ENCODE measurements at regions not wholly inside any gene's neighbourhood (a gene's known extent, or its start where the extent isn't known, plus 50 kb on each side); places are given as distances from the start of the nearest gene placed in this dataset.
A peak's percentile ranks its signal among the peaks of the same experiment; 100 is the strongest.

GRCh38 chr21:31476263-31477022, 132.4 kb upstream of the TIAM1 start:
- Histone ChIP-seq H3K36me3 (ENCODE audit: control insufficient read depth in 1 of 2, insufficient read depth in 2 of 2, low read depth in 1 of 2, low read length in 2 of 2) (no peaks in the 10 kb centered on the region), H4K91ac (ENCODE audit: low read length) (no peak overlapping the region), H3K9ac (ENCODE audit: low read length) (peak overlapping the region; percentile 2), H3K4me1 (ENCODE audit: control insufficient read depth, insufficient read depth, low read depth, low read length) (no peaks in the 10 kb centered on the region), H2AFZ (ENCODE audit: low read depth, low read length) (no peak overlapping the region), H3K14ac (ENCODE audit: low read length in 2 of 2) (no peak overlapping the region), H3K23ac (ENCODE audit: low read length in 2 of 2) (no peak overlapping the region), H3K4me2 (ENCODE audit: low read length, poor library complexity, severe bottlenecking) (no peak overlapping the region), H3K79me1 (replicated peaks; ENCODE audit: low read length, poor library complexity, severe bottlenecking) (peaks cover 3% of the 10 kb centered on the region), H3K27ac (ENCODE audit: low read length, poor library complexity, severe bottlenecking) (no peak overlapping the region), H3K4me3 (ENCODE audit: insufficient read depth in 1 of 2, low read depth in 1 of 2, low read length in 2 of 2) (no peak overlapping the region), H2BK5ac (ENCODE audit: low read depth, low read length, poor library complexity, severe bottlenecking) (no peak overlapping the region), H2BK15ac (ENCODE audit: low read depth, poor library complexity, severe bottlenecking) (no peak overlapping the region), H3K27me3 (ENCODE audit: control insufficient read depth in 1 of 2, insufficient read depth in 1 of 2, low read length in 2 of 2) (peaks cover 0 to 8% of the 10 kb centered on the region in 2 experiments), H2AK5ac (ENCODE audit: low read length, severe bottlenecking) (no peak overlapping the region), H4K8ac (ENCODE audit: low read length) (no peak overlapping the region), H3K4ac (ENCODE audit: low read depth in 1 of 2, low read length in 2 of 2) (no peak overlapping the region), H2BK120ac (ENCODE audit: low read depth, low read length) (no peak overlapping the region), H2BK12ac (ENCODE audit: low read length in 2 of 2) (no peak overlapping the region), H3K18ac (ENCODE audit: low read depth in 1 of 2, low read length in 2 of 2) (no peak overlapping the region), H3K9me3 (ENCODE audit: control insufficient read depth, low read length) (no peaks in the 10 kb centered on the region)
- DNase-seq = peak; percentile 1
- 84% methylated on average over 8 of the region's 11 CpGs for WGBS

GRCh38 chr21:31475223-31475622, 131.2 kb upstream of the TIAM1 start:
- no peak overlapping the region for H2BK5ac ChIP-seq (ENCODE audit: low read depth, low read length, poor library complexity, severe bottlenecking)
- peaks cover 0 to 16% of the 10 kb centered on the region in 2 experiments for H3K27me3 ChIP-seq (ENCODE audit: control insufficient read depth in 1 of 2, insufficient read depth in 1 of 2, low read length in 2 of 2)
- H2BK120ac ChIP-seq (ENCODE audit: low read depth, low read length) = no peak overlapping the region
- H3K4ac ChIP-seq (ENCODE audit: low read depth in 1 of 2, low read length in 2 of 2) = no peak overlapping the region
- H3K36me3 ChIP-seq (ENCODE audit: control insufficient read depth in 1 of 2, insufficient read depth in 2 of 2, low read depth in 1 of 2, low read length in 2 of 2) = no peaks in the 10 kb centered on the region
- H3K4me1 ChIP-seq (ENCODE audit: control insufficient read depth, insufficient read depth, low read depth, low read length) = peaks cover 5% of the 10 kb centered on the region
- no peaks in the 10 kb centered on the region for H3K9me3 ChIP-seq (ENCODE audit: control insufficient read depth, low read length)
- H3K4me2 ChIP-seq (ENCODE audit: low read length, poor library complexity, severe bottlenecking) = no peak overlapping the region
- no peak overlapping the region for H4K8ac ChIP-seq (ENCODE audit: low read length)
- no peak overlapping the region for H2BK15ac ChIP-seq (ENCODE audit: low read depth, poor library complexity, severe bottlenecking)
- no peak overlapping the region for H3K14ac ChIP-seq (ENCODE audit: low read length in 2 of 2)
- H2AK5ac ChIP-seq (ENCODE audit: low read length, severe bottlenecking) = no peak overlapping the region
- H4K91ac ChIP-seq (ENCODE audit: low read length) = no peak overlapping the region
- no peak overlapping the region for H3K18ac ChIP-seq (ENCODE audit: low read depth in 1 of 2, low read length in 2 of 2)
- peaks cover 2% of the 10 kb centered on the region for H3K79me1 ChIP-seq (replicated peaks; ENCODE audit: low read length, poor library complexity, severe bottlenecking)
- H3K23ac ChIP-seq (ENCODE audit: low read length in 2 of 2) = peak overlapping the region in 1 of 2 experiments; percentile 40
- H3K4me3 ChIP-seq (ENCODE audit: insufficient read depth in 1 of 2, low read depth in 1 of 2, low read length in 2 of 2) = no peak overlapping the region
- no peak overlapping the region for H3K27ac ChIP-seq (ENCODE audit: low read length, poor library complexity, severe bottlenecking)
- no peak overlapping the region for H2BK12ac ChIP-seq (ENCODE audit: low read length in 2 of 2)
- WGBS = 100% methylated on average over 2 of the region's 5 CpGs
- H3K9ac ChIP-seq (ENCODE audit: low read length) = no peak overlapping the region
- DNase-seq = no peak
- no peak overlapping the region for H2AFZ ChIP-seq (ENCODE audit: low read depth, low read length)

- H2AFZ ChIP-seq (ENCODE audit: low read depth, low read length) = no peak overlapping the region
- H3K4me1 ChIP-seq (ENCODE audit: control insufficient read depth, insufficient read depth, low read depth, low read length) = peaks cover 5% of the 10 kb centered on the region
- no peak overlapping the region for H3K14ac ChIP-seq (ENCODE audit: low read length in 2 of 2)
- no peak overlapping the region for H4K8ac ChIP-seq (ENCODE audit: low read length)
- H3K9me3 ChIP-seq (ENCODE audit: control insufficient read depth, low read length) = no peaks in the 10 kb centered on the region
- H3K9ac ChIP-seq (ENCODE audit: low read length) = no peak overlapping the region
- H3K4me2 ChIP-seq (ENCODE audit: low read length, poor library complexity, severe bottlenecking) = no peak overlapping the region
- peaks cover 2% of the 10 kb centered on the region for H3K79me1 ChIP-seq (replicated peaks; ENCODE audit: low read length, poor library complexity, severe bottlenecking)
- H3K27ac ChIP-seq (ENCODE audit: low read length, poor library complexity, severe bottlenecking) = no peak overlapping the region
- no peak overlapping the region for H2BK120ac ChIP-seq (ENCODE audit: low read depth, low read length)
- 87% methylated on average over 8 of the region's 8 CpGs for whole genome bisulfite sequencing
- H2AK5ac ChIP-seq (ENCODE audit: low read length, severe bottlenecking) = no peak overlapping the region
- no peak overlapping the region for H4K91ac ChIP-seq (ENCODE audit: low read length)
- no peaks in the 10 kb centered on the region for H3K36me3 ChIP-seq (ENCODE audit: control insufficient read depth in 1 of 2, insufficient read depth in 2 of 2, low read depth in 1 of 2, low read length in 2 of 2)
- H3K27me3 ChIP-seq (ENCODE audit: control insufficient read depth in 1 of 2, insufficient read depth in 1 of 2, low read length in 2 of 2) = peaks cover 0 to 12% of the 10 kb centered on the region in 2 experiments
- no peak overlapping the region for H3K4ac ChIP-seq (ENCODE audit: low read depth in 1 of 2, low read length in 2 of 2)
- H2BK15ac ChIP-seq (ENCODE audit: low read depth, poor library complexity, severe bottlenecking) = no peak overlapping the region
- no peak overlapping the region for H3K18ac ChIP-seq (ENCODE audit: low read depth in 1 of 2, low read length in 2 of 2)
- H2BK12ac ChIP-seq (ENCODE audit: low read length in 2 of 2) = no peak overlapping the region
- no peak for DNase-seq
- H3K4me3 ChIP-seq (ENCODE audit: insufficient read depth in 1 of 2, low read depth in 1 of 2, low read length in 2 of 2) = no peak overlapping the region
- no peak overlapping the region for H2BK5ac ChIP-seq (ENCODE audit: low read depth, low read length, poor library complexity, severe bottlenecking)
- no peak overlapping the region for H3K23ac ChIP-seq (ENCODE audit: low read length in 2 of 2)
Observed at GRCh38 chr21:31473685-31474345, 129.8 kb upstream of the TIAM1 start.

- Histone ChIP-seq H2AFZ (ENCODE audit: low read depth, low read length) (no peak overlapping the region), H2AK5ac (ENCODE audit: low read length, severe bottlenecking) (no peak overlapping the region), H3K4me3 (ENCODE audit: insufficient read depth in 1 of 2, low read depth in 1 of 2, low read length in 2 of 2) (no peak overlapping the region), H3K9me3 (ENCODE audit: control insufficient read depth, low read length) (no peaks in the 10 kb centered on the region), H3K27ac (ENCODE audit: low read length, poor library complexity, severe bottlenecking) (no peak overlapping the region), H3K4ac (ENCODE audit: low read depth in 1 of 2, low read length in 2 of 2) (no peak overlapping the region), H3K9ac (ENCODE audit: low read length) (no peak overlapping the region), H3K36me3 (ENCODE audit: control insufficient read depth in 1 of 2, insufficient read depth in 2 of 2, low read depth in 1 of 2, low read length in 2 of 2) (no peaks in the 10 kb centered on the region), H2BK12ac (ENCODE audit: low read length in 2 of 2) (no peak overlapping the region), H4K91ac (ENCODE audit: low read length) (no peak overlapping the region), H4K8ac (ENCODE audit: low read length) (no peak overlapping the region), H2BK120ac (ENCODE audit: low read depth, low read length) (no peak overlapping the region), H3K23ac (ENCODE audit: low read length in 2 of 2) (no peak overlapping the region), H3K79me1 (replicated peaks; ENCODE audit: low read length, poor library complexity, severe bottlenecking) (peaks cover 2% of the 10 kb centered on the region), H3K4me1 (ENCODE audit: control insufficient read depth, insufficient read depth, low read depth, low read length) (peaks cover 5% of the 10 kb centered on the region), H2BK15ac (ENCODE audit: low read depth, poor library complexity, severe bottlenecking) (no peak overlapping the region), H3K27me3 (ENCODE audit: control insufficient read depth in 1 of 2, insufficient read depth in 1 of 2, low read length in 2 of 2) (peaks cover 0 to 8% of the 10 kb centered on the region in 2 experiments), H3K14ac (ENCODE audit: low read length in 2 of 2) (no peak overlapping the region), H3K18ac (ENCODE audit: low read depth in 1 of 2, low read length in 2 of 2) (no peak overlapping the region), H3K4me2 (ENCODE audit: low read length, poor library complexity, severe bottlenecking) (no peak overlapping the region), H2BK5ac (ENCODE audit: low read depth, low read length, poor library complexity, severe bottlenecking) (no peak overlapping the region)
- DNase-seq = no peak
- WGBS = 86% methylated on average over 1 of the region's 4 CpGs
Observed at GRCh38 chr21:31471865-31472264, 127.8 kb upstream of the TIAM1 start.

Data from mesenchymal stem cell (in vitro differentiated cells and primary cell).